Smooth muscle cell (in vitro differentiated cells): ENCODE measurements at regions not wholly inside any gene's neighbourhood (a gene's known extent, or its start where the extent isn't known, plus 50 kb on each side); places are given as distances from the start of the nearest gene placed in this dataset.

Experiments
- DNase-seq: peaks from one replicate; lab custom pipeline; 2025; ENCODE audit not compliant: unreplicated experiment; lab: John Stamatoyannopoulos, UW
- H2AFZ ChIP-seq: fragments of 200-600 bp; sonication (generic); 2 replicates; pipeline ENCODE4 v1.6.0; 2016; ENCODE audit warnings: antibody characterized with exemption, low read depth, mild to moderate bottlenecking
- H3F3A ChIP-seq: fragments of 200-600 bp; sonication (generic); 2 replicates; pipeline ENCODE4 v1.6.0; 2017; ENCODE audit warnings: antibody characterized with exemption, low read depth
- H3K27ac ChIP-seq: fragments of 200-600 bp; sonication (generic); 2 replicates; pipeline ENCODE4 v1.5.1; 2016; ENCODE audit warnings: low read depth, mild to moderate bottlenecking
- H3K27me3 ChIP-seq: fragments of 200-600 bp; sonication (generic); 2 replicates; pipeline ENCODE4 v1.6.1; 2016; ENCODE audit warnings: low read depth, mild to moderate bottlenecking
- H3K36me3 ChIP-seq: fragments of 200-600 bp; sonication (generic); 2 replicates; pipeline ENCODE4 v1.5.1; 2016; ENCODE audit warnings: low read depth
- H3K4me1 ChIP-seq: fragments of 200-600 bp; sonication (generic); 2 replicates; pipeline ENCODE4 v1.5.1; 2016; ENCODE audit warnings: low read depth
- H3K4me2 ChIP-seq: fragments of 200-600 bp; sonication (generic); 2 replicates; pipeline ENCODE4 v1.6.0; 2016; ENCODE audit warnings: mild to moderate bottlenecking
- H3K4me3 ChIP-seq: fragments of 200-600 bp; sonication (generic); 2 replicates; pipeline ENCODE4 v1.5.1; 2016; ENCODE audit warnings: mild to moderate bottlenecking
- H3K79me2 ChIP-seq: fragments of 200-600 bp; sonication (generic); 2 replicates; pipeline ENCODE4 v1.6.0; 2016; ENCODE audit warnings: low read depth, mild to moderate bottlenecking
- H3K9ac ChIP-seq: fragments of 200-600 bp; sonication (generic); 2 replicates; pipeline ENCODE4 v1.6.0; 2016; ENCODE audit warnings: low read depth
- H3K9me3 ChIP-seq: fragments of 200-600 bp; sonication (generic); replicated peaks from 2 replicates; pipeline ENCODE4 v1.5.1; 2016; ENCODE audit warnings: low read depth
- H4K20me1 ChIP-seq: fragments of 200-600 bp; sonication (generic); 2 replicates; pipeline ENCODE4 v1.6.0; 2016; ENCODE audit warnings: low read depth
- WGBS: methylation state at CpG from one replicate; pipeline ENCODE4 v1.1.7; 2016; ENCODE audit warnings: low lambda C conversion rate; 5-methylcytosine and 5-hydroxymethylcytosine counted together
- TF ChIP-seq, protein P1 (sequence below): fragments of 200-600 bp; sonication (generic); IDR thresholded peaks from 2 replicates; pipeline ENCODE4 v1.5.1; 2017; ENCODE audit warnings: borderline replicate concordance, mild to moderate bottlenecking, antibody characterized with exemption; ENCODE audit not compliant: insufficient read depth, poor library complexity, severe bottlenecking

DNA sequence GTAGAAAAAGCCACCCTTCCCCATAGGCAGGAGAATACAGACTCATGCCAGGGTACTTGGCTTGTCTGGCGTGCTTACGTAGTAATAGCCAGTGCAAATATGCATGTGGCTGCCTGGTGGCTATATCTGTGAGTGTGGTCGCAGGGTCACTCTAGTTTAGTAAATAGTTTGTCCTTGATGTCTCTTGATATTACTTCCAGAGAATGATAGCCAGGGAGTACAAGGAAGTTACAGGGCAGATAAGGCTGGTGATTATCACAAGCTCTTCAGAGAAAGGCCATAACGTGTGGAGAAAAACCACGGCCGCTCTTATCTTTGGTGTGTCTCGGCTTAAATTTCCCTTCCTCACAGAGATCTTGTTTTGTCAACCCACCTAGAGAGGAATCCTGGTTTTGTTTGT is 54.3 kb upstream of the SLC39A10 start:
- H3K9me3 ChIP-seq = no peaks in the 10 kb centered on the region
- H2AFZ ChIP-seq = no peak overlapping the region
- H3K79me2 ChIP-seq = no peaks in the 10 kb centered on the region
- H3K27ac ChIP-seq = no peak overlapping the region
- 54% methylated on average over 7 of the region's 7 CpGs for WGBS
- no peaks in the 10 kb centered on the region for H3K4me1 ChIP-seq
- no peak for DNase-seq
- H3F3A ChIP-seq = no peaks in the 10 kb centered on the region
- no peak overlapping the region for H3K4me2 ChIP-seq
- H3K36me3 ChIP-seq = no peaks in the 10 kb centered on the region
- TF ChIP-seq, protein P1, sequence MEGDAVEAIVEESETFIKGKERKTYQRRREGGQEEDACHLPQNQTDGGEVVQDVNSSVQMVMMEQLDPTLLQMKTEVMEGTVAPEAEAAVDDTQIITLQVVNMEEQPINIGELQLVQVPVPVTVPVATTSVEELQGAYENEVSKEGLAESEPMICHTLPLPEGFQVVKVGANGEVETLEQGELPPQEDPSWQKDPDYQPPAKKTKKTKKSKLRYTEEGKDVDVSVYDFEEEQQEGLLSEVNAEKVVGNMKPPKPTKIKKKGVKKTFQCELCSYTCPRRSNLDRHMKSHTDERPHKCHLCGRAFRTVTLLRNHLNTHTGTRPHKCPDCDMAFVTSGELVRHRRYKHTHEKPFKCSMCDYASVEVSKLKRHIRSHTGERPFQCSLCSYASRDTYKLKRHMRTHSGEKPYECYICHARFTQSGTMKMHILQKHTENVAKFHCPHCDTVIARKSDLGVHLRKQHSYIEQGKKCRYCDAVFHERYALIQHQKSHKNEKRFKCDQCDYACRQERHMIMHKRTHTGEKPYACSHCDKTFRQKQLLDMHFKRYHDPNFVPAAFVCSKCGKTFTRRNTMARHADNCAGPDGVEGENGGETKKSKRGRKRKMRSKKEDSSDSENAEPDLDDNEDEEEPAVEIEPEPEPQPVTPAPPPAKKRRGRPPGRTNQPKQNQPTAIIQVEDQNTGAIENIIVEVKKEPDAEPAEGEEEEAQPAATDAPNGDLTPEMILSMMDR = no peak
- H3K9ac ChIP-seq = no peak overlapping the region
- H3K27me3 ChIP-seq = no peaks in the 10 kb centered on the region
- H4K20me1 ChIP-seq = no peaks in the 10 kb centered on the region
- no peak overlapping the region for H3K4me3 ChIP-seq

DNA sequence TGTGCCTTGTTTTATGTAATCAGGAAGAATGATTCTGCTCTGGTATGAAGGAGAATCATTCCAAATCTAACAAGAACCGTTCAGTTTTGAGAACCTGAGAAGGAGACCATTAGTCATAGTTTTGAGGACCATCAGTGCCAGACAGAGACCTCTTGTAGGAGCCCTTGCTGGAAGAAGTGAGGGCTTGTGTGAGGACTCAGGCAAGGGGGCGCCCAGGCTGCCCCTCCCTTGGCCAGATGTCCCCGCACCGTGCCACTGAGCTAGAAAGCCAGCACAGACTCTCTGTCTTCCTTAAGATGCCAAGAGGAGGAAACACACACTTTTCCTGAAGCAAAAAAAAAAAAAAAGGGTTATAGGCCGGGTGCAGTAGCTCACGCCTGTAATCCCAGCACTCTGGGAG is 55.7 kb upstream of the SLC39A10 start:
- no peaks in the 10 kb centered on the region for H3K9me3 ChIP-seq
- peak overlapping the region; percentile 74 for H2AFZ ChIP-seq
- H4K20me1 ChIP-seq = no peaks in the 10 kb centered on the region
- H3K4me1 ChIP-seq = no peaks in the 10 kb centered on the region
- peak overlapping the region; percentile 44 for H3K27ac ChIP-seq
- no peak for DNase-seq
- no peak overlapping the region for H3K4me2 ChIP-seq
- no peaks in the 10 kb centered on the region for H3K36me3 ChIP-seq
- WGBS = 73% methylated on average over 6 of the region's 6 CpGs
- no peaks in the 10 kb centered on the region for H3K27me3 ChIP-seq
- no peaks in the 10 kb centered on the region for H3K79me2 ChIP-seq
- no peak overlapping the region for H3K4me3 ChIP-seq
- TF ChIP-seq, protein P1 = no peak
- H3K9ac ChIP-seq = no peak overlapping the region
- no peaks in the 10 kb centered on the region for H3F3A ChIP-seq

DNA sequence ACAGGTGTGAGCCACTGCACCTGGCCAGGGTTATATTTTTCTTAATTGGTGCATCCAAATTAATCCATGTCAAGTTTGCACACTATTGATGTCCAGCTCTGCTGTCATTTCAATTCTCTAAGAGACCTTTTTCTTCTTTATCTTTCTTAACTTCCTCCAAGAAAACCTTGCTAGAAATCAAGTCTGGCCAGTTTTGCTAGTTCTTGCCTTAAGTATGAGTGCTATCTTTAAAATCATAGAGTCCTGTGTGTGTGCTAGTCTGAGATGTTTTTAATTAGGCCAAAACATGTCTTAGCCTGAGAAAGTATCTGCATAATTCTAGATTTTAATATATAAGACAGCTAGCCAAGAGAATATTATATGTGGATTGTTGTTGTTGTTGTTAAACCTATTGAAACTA is 56.2 kb upstream of the SLC39A10 start:
- Histone ChIP-seq H3K9ac (no peak overlapping the region), H2AFZ (peak overlapping the region; percentile 74), H3K4me2 (no peak overlapping the region), H3K79me2 (no peaks in the 10 kb centered on the region), H3K36me3 (no peaks in the 10 kb centered on the region), H3K27me3 (no peaks in the 10 kb centered on the region), H3K9me3 (no peaks in the 10 kb centered on the region), H4K20me1 (no peaks in the 10 kb centered on the region), H3F3A (no peaks in the 10 kb centered on the region), H3K4me1 (no peaks in the 10 kb centered on the region), H3K27ac (peak overlapping the region; percentile 44), H3K4me3 (no peak overlapping the region)
- DNase-seq = no peak
- TF ChIP-seq, protein P1 = no peak

DNA sequence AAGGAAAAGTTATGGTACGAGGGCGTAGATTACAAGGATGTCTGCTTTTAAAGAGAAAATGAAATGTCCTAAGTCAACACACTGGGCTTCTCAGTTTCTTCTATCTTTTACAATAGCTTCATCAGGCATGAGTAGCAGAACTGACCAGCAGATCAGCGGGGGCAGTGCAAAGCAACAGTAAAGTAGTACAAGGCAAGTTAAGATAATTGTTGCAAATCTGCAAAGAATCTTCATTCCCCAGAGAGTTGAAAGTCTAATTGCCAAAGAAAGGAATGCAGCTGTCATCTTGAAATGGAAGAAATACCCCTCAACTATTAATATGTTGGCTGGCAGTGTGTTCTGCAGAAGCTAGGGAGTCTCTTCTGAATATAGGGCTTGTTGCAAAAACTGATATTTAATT is 60.2 kb upstream of the SLC39A10 start:
- Histone ChIP-seq H3K9me3 (no peaks in the 10 kb centered on the region), H3K4me2 (no peak overlapping the region), H3F3A (no peaks in the 10 kb centered on the region), H3K36me3 (no peaks in the 10 kb centered on the region), H3K4me3 (no peak overlapping the region), H3K79me2 (no peaks in the 10 kb centered on the region), H3K27me3 (no peaks in the 10 kb centered on the region), H2AFZ (no peak overlapping the region), H3K4me1 (no peaks in the 10 kb centered on the region), H3K27ac (no peak overlapping the region), H3K9ac (no peak overlapping the region), H4K20me1 (no peaks in the 10 kb centered on the region)
- WGBS = 86% methylated on average over 3 of the region's 3 CpGs
- TF ChIP-seq, protein P1 = no peak
- DNase-seq = no peak
